NCI-H128 (cell line): ENCODE measurements at regions not wholly inside any gene's neighbourhood (a gene's known extent, or its start where the extent isn't known, plus 50 kb on each side); places are given as distances from the start of the nearest gene placed in this dataset.

ENCODE experiments used
- DNase-seq: peaks from one replicate; lab custom pipeline; 2025; ENCODE audit not compliant: unreplicated experiment; lab: John Stamatoyannopoulos, UW

DNA sequence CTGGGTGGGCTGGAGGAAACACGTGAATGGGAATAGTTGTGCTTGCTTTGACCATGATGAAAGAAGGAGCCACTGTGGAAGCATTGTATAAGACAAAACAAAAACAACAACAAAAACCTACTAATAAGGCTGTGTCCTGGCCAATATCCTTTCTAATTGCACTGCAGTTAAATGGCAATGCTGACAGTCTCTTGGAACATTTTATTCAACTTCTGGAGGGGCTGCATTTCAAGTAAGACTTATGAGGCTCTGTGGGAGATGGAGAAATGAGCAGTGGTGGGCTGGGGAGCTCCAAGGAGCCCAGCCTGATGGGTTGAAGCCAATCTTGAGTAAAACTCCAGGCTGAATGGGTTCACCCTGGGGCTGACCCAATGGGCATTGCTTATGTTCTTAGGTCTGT, 99.8 kb upstream of the ROPN1 start:
- no peak for DNase-seq

DNA sequence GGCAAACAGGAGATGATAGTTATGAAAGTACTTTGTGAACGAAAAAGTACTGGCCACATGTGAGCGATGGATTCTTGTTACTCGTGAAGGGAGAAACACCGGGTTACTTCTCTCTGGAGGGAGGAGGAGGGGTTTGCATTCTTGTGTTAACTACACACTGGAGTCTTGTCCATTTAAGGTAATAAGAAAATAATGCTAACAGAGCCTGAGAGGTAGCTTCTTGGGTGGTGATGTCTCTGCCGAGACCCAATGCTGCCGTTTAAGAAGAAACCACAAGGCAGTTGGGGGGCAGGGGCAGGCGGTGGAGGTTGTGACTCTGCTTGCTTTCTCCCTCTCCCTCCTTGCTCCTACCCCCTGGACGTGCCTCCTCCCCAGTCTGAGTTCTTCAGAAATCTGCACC, 100.9 kb upstream of the ROPN1 start:
- DNase-seq: no peak

DNA sequence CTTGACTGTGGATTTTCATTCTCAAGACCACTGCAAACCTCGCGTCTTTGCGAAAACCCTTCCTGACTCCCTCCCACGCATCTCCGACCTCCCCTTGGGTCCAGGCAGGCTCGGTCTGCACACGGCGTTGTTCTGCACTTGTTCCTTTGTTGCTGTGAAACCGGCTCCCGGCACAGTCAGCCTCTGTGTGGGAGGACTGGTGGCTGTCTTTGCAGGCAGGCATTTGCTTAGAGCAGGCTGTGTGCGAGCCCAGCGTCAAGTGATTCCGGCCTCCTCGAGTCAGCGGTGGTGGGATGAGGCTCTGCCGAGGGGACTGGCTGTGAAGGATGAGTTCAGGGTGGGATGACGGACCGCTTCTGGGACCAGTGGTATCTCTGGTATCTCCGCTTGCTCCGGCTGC, 102.6 kb upstream of the ROPN1 start:
- no peak for DNase-seq

DNA sequence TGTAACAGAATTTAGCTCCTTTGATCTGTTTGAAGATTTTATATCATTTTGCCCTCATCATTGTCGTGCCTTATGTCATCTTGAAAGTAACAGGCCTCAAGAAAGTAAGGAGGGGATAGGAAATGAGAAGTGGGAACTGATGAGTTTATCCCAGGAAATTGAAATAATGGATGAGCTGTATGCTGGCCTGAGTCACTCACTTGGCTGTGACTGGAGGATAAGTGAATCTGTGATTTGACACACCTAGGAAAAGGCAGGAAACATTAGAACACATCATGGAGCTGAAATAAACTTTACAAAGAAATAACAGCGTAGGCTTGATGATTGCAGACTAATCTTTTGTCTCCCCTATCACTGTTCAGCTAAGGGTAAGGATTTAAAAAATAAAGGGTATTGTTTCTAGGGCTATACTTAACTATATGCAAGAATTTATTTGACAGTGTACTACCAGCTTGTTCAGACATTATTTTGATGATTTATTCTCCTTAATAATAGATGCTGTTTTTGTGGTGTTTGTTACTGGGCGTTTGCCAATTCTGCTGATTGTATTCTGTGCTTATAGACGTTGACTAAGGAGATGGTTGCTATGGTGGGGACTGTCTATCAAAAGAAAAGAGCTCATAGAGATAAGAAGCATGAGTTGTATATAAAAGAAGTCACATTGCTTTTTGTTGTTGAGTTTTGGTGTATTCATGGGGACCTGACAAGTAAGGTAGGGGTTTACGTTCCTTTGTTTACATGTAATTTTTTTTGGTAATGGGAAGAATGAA, 105.6 kb upstream of the ROPN1 start:
- no peak for DNase-seq

- no peak for DNase-seq
Observed at GRCh38 chr3:124101643-124102042, 109.7 kb upstream of the ROPN1 start.

DNA sequence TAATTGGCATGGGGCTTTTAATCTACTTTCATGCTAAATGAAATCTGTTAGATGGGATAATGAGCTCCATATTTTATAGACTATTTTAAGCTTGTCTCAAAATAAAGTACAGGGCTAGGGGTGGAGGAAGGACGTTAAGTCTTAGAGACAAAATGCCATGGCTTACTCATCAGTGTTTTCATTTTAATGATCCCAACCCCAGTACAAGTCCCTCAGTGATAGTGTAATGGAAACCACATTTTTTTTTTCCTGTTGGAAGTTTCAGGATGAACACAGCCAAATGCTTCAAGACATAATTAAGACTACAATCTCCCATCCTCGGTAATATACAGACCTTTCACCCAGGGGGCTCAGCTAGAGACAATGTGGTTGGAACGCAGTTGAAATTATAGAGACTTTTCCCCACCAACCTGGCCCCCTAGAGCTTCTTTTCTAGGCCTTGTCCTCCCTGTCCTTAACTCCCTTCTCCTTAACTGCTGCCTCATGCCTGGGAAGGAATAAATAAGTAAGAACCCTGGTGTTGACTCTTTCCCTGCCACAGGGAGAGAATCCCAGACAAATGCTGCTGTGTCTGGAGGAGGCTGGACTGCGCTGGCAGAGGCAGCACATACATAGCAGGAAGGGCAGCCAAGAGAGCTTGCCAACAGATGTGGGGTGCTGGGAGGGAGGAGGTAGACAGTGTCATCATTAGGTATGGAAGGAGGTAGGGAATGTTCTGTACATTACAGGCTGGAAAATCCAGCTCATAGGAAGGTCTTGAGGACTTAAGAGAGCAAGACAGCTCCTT, 115.4 kb upstream of the ROPN1 start:
- DNase-seq: no peak

DNA sequence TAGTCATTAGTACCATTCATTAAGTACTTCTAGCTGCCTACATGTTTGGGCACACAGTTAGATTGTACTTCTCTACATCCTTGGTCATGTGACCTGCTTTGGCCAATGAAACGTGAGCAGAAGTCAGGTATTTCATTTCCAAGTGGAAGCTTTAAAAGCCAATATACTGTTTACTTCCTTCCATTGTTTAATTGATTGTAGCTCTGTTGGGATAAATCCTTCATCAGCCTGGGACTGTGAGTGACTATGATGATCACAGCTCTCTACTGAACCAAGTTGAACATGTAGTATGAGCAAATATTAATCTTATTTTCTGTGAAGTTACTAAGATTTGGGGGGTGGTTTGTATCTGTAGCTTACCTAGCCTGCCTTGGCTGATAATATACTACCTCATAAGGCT, 116.5 kb upstream of the ROPN1 start:
- no peak for DNase-seq

DNA sequence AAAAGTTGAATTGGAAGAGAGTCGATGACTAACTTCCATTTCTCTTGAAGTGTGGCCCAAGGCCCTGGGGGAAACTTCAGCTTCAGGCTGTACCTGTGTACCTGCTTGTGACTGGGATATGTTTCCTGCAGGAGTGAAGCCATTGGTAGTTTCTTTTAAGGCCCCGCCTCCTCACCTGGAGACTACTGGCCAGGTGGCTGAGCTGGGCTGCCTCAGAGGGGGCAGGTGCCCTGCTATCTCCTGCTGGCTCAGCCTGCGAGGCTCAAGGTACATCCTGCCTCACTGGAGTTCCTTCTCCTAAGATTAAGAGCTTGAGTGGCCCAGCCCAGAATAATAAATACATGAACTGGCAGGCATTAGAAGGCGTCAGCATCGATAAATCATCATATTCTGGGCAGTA, 121.6 kb upstream of the ROPN1 start:
- DNase-seq: no peak

GRCh38 chr3:124115279-124115678, 123.4 kb upstream of the ROPN1 start:
- DNase-seq: no peak

GRCh38 chr3:124115956-124116355, 124.0 kb upstream of the ROPN1 start:
- DNase-seq: no peak

- peak; percentile 58 for DNase-seq
Observed at GRCh38 chr3:124116906-124117305, 125.0 kb upstream of the ROPN1 start.

DNA sequence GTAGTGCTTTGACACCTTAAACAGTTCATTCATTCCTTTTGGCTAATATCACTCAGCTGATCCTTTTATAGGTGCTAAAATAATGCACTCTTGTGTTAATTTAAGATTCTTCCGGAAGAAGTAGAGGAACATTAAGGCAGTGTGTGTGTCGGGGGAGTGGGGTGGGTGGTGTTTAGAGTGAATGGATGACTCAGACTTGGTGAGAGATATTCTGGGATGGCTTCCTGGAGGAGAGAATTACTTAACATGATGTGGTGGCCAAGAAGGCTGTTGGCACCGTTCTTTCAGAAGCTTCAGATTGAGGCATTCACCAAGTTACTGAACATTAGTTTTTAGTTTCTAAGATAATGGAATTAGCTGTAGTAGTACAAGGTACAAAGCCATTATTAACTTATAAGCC, 125.6 kb upstream of the ROPN1 start:
- no peak for DNase-seq

- no peak for DNase-seq
Observed at GRCh38 chr3:124118397-124118796, 126.5 kb upstream of the ROPN1 start.

GRCh38 chr3:124119056-124119716, 127.3 kb upstream of the ROPN1 start:
- no peak for DNase-seq

DNA sequence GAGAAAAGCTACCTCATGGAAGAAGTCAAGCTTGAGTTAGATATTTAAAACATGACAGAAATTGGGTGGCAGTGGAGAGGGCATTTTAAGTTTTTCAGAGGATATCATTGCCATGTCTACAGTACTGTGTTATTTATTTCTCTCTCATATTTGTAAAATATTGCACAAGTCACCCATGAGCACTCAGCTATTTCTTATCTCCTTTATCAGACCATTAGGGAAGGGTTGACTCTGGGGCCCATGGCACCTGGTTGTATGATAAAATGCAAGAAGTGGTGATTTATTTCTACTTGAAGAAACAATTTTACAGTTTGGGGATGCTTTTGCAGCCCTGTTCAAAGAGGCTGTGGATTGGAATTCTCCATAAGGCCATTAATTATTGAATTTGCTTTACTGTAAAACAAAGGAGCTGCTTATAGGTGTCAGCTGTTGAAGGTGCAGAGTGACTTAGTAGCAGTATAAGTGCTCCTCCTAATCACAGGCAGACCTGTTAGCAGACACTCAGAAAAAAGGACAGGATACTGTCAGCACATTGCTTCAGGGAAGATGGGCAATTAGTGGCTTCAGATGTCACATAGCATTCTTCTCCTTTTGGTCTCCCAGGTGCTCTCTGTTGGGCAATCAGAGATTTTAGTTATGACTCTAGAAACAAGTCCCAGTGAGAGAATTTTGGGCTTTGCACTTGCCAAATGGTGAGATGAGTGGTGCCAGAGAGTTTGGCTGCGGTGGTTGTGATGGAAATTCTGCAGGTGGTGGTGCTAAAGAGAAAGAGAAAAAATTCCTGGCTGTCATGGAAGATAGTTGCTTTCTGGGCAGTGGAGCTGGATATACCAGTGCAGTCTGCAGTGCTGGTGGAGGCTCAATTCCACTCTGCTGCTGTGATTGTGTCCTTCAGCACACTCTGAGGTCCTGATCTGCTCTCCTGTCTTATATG, 129.7 kb upstream of the ROPN1 start:
- no peak for DNase-seq

- no peak for DNase-seq
Observed at GRCh38 chr3:124125315-124125714, 133.4 kb upstream of the ROPN1 start.

DNA sequence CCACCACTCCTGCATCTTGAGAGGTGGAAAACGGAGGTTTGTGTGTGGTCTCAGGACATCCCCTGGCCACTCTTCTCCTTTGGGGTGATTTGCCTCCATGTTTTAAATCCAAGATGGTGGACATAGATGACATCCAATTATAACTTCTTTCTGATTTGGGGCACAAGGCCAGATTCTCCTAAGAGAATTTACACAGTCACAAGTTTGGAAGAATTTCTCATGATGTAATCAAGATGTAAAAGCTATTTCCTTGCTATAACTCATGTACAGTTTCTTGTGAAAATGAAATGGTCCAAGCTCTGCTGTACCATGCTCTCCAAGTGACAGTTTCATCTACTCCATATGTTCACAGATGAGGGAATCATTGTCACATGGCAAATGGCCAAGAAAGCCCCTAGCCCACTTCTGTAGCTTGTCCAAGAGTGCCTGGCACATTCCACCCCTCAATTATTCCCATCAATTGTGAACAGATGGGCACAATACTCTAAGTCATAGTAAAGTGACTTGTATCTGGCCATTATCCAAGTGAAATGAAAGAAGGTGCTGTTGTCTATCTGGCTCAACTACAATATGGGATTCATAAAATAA, 134.6 kb upstream of the ROPN1 start:
- DNase-seq: peak; percentile 46

DNA sequence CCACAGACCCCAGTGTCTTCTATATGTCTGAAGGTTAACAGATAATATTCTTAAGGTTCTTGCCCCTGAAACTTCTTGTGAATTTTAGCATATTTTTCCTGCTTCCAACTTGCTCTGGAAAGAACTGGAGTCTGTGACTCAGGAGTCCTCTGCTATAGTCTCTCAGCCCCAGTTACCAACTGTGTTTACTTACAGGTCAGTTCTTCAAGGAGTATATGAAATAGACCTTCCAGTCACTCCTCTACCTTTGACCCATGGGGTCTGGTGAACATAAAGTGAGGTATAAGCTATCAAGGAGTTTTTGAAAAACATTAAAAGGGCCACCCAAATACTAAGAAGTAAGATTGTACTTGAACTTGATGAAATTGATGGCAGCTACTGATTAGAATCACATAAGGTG, 139.2 kb upstream of the ROPN1 start:
- no peak for DNase-seq

GRCh38 chr3:124131580-124131979, 139.7 kb upstream of the ROPN1 start:
- no peak for DNase-seq

DNA sequence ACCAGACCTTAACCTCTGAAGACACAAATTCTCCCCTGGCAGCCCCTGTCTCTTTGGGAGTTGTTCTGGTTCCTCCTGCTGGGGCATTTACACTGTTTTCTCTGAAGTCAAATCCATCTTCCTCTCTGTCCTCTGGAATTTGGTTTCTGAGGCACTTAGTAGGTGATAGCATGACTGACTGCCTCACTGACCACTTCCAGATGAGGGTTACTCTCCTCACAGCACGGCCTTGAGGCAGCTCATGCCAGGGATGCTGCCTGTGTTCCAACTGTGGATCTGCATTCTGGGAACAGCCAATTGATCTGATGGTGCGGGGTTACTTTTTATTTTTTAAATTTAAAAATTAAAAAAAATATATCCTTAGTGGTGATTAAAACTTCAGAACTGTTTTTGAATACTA, 140.9 kb upstream of the ROPN1 start:
- DNase-seq: no peak
